Activated naive CD4-positive, alpha-beta T cell (primary cell): ENCODE measurements at regions not wholly inside any gene's neighbourhood (a gene's known extent, or its start where the extent isn't known, plus 50 kb on each side); places are given as distances from the start of the nearest gene placed in this dataset.
A peak's percentile ranks its signal among the peaks of the same experiment; 100 is the strongest.
"Not testable (repeated sequence)": the region's sequence is repeated elsewhere in the genome, so short reads cannot be mapped to it uniquely, and the experiment has no call there.

ENCODE experiments used
- DNase-seq, 4 experiments: peaks; one replicate each; lab custom pipeline; 2025; lab: John Stamatoyannopoulos, UW

GRCh38 chr11:3583476-3583875, 58.3 kb downstream of the ART5 start:
- DNase-seq = not testable (repeated sequence)

DNA sequence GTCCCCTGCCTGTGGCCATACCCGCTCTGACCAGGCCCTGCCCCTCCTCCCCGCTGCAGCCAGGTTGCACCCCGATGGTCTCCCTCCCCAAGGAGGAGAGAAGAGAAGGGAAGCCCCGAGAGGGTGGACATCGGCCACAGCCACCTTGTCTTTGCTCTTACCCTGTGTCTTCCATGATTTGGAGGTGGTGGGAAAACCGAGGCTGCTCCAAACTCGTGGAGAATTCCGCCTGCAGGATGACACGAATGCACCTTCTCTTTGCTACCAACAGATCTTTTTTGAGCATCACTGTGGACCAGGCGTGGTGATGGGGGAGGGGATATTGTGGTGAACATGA, 60.4 kb downstream of the ART5 start:
- DNase-seq = not testable (repeated sequence)

DNA sequence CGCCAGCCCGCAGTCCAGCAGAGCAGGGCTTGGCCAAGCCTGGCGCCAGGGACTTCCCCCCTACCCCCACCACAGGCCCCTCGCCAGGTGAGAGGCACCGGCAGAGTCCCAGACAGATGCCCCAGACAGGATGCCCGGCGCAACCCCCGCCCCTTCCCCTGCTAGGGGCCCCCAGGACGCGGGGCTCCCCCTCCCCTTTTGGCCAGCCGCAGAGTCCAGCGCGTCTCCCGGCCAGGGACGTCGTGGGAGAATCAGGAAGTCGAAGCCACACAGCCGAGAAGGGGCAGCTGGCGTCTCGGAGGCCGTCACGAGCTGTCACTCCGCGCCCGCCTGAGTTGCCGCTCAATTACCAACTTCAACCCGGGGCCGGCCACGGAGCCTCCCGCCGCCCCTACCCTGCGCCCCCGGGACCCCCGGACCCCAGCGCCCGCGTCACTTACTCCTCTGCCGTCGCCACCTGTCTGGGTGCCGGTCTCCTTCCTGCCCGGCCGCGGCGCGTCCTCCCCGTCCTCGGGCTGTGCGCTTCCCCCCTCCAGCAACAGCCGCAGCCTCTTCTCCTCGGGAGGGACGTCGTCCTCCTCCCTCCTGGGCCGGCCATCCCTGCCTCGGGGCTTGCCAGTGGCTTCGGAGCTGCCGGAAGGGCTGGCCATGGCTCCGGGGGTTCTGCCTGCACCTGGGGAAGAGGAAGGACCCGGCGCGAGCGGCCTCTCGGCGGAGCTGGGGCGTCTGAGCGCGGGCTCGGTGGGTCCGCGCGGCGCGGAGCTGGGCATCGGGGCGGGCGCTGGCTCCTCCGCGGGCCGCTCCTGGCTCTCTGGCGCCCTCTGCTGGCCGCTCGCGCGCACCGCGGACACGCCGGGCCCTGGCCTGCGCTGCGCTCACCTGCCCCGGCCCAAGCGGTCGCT, 61.1 kb downstream of the ART5 start:
- DNase-seq = peak; percentile 30 to 59 (median 46)

DNA sequence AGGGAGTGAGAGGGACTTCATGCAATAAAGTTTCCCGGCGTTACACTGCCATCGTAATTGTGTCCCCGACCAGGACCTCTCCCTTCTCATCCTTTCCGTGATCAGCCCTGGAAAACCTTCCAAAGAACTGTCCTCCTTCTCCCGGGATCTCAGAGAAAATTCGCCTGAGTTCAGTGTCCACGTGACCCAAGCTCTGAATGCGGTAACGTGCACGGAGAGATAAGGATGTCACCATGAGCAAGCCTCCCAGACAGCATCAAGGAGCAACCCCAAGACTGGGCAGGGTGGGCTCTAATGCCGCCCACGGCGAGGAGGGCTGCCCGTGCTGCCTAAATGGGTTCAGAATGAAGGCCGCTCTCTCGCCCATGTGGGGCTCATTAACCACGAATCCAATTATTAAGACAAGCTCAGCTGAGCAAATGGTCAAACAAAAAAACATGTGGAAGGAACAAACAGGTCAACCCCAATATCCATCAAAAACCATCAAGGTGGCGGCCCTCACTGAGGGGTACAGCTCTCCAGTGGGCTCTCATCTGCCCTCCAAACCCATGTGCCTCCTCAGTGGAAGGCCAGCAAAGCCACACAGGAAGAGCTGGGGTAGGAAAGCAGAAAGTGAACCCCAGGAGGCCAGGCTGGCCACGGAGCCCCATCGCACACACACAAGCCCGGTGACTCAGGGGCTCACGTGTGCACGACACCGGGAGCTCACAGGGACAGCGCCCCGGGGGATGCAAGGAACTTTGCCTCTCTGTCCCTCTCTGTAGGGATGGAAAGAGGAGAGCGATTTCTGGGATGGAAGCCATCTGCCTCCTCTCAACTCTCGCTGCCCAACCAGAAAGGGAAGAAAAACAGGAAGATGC, 62.0 kb downstream of the ART5 start:
- DNase-seq = not testable (repeated sequence)

DNA sequence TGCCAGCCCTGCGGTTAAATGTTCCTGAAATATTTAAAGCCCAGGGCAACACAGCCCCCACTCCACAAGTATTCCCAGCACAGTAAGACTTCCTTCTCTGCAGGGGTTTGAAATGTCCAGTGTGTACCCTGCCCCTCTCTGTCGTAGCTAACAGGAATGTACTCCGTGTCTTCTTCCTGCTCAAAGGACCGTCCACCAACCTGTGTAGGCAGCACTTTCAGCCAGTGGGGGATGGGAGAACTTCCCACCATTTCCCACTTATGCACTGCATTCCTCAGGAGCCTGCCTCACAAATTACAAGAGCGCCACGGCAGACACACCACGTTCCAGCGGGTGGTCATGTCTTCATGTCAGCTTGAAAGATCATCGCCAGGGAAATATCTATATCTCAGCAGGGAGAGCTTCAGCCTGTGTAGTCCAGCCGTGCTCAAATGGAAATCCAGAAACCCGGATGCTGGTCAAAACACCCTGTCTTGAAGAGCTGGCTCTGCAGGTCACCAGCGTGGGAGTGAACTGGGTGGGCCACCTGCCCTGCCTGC, 65.7 kb downstream of the ART5 start:
- DNase-seq = not testable (repeated sequence)

DNA sequence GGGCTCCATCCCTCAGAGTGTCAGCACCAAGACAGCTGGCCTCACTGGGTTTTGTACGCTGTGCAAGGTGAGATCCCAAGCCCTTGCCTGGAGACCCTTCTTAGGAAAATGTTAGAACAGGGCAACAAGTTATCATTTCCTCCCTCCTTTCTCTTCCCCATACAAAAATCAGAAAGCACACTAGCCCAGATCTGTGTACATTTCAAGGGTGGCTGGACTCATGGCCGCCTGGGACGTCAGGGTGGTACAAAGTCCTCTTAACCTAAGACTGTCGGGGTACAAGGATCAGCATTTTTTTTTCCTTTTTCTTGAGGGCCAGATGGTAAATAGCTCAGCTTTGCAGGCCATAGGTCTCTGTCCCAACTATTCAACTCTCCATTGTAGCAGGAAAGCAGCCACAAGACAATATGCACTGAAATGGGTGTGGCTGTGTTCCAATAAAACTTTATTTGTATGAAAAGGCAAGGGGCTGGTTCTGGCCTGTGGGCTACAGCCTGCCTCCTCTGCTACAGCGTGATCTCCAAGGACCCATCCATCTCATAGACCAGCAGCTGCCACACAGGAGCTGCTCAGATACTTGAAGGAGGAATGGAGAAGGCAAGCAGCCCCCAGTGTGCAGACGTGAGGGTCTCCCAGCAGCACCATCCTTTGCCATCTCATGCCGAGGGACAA, 68.7 kb downstream of the ART5 start:
- DNase-seq = not testable (repeated sequence)

GRCh38 chr11:3571752-3572151, 70.0 kb downstream of the ART5 start:
- not testable (repeated sequence) for DNase-seq

DNA sequence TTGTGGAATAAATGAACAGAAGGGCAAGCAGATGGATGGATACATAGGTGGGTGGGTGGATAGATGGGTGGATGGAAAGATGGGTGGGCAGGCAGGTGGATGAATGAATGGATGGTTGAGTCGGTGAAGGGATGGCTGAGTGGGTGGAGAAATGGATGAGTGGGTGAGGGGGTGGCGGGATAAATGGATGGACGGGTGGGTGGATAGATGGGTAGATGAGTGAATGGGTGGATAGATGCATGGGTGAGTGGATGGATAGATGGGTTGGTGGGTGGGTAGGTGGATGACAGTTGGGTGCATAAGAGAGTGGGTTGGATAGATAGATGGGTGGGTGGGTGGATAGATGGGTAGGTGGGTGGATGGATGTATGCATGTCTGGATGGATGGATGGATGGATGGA, 76.0 kb downstream of the ART5 start:
- not testable (repeated sequence) for DNase-seq

GRCh38 chr11:3564383-3564782, 77.4 kb downstream of the ART5 start:
- DNase-seq = not testable (repeated sequence)

DNA sequence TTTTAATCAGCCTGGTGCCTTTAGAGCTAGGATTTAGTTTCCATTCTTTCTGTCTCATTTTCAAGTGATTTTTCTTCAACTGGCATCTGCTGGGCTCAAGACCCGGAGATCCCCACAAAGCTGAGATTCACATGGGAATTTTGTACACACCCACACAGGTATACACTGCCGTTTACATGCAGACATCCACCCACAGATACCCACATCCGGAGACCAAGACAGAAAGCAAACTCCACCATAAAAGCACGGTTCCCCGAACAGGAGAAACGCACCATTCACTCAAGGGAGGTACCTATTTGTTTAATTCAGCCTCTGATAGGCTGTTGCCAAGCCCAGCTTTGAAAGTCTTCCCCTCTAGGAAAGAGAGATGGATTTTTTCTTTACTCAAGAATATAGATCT, 87.2 kb downstream of the ART5 start:
- DNase-seq = not testable (repeated sequence)

DNA sequence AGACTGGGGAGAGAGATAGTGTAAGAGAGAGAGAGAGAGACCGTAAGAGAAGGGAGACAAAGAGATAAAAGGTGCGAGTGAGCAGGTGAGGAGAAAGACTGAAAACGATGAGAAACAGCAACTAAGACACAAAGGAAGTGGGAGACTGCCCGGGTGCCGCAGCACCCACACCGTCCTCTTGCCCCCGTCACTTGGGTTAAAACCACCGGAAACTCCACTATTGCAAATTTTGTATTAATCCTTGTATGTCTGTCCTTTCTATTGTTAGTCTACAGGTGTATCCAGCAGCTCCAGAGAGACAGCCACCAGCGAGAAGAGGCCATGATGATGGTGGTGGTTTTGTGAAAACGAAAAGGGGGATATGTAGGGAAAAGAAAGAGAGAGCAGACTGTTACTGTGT, 96.8 kb downstream of the ART5 start:
- DNase-seq = not testable (repeated sequence)

GRCh38 chr11:3538220-3538619, 103.6 kb downstream of the ART5 start:
- not testable (repeated sequence) for DNase-seq

DNA sequence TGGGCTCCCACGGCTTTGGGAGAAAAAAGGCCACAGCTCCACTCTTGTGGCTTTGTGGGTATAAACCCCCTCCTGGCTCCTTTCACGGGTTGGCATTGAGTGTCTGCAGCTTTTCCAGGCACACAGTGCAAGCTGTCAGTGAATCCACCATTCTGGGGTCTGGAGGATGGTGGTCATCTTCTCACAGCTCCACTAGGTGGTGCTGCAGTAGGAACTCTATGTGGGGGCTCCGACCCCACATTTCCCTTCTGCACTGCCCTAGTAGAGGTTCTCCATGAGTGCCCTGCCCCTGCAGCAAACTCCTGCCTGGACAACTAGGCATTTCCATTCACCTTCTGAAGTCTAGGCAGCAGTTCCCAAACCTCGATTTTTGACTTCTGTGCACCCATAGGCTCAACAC, 104.5 kb downstream of the ART5 start:
- DNase-seq = not testable (repeated sequence)

GRCh38 chr11:3532958-3533357, 108.8 kb downstream of the ART5 start:
- DNase-seq = not testable (repeated sequence)

GRCh38 chr11:3531280-3531679, 110.5 kb downstream of the ART5 start:
- not testable (repeated sequence) for DNase-seq

DNA sequence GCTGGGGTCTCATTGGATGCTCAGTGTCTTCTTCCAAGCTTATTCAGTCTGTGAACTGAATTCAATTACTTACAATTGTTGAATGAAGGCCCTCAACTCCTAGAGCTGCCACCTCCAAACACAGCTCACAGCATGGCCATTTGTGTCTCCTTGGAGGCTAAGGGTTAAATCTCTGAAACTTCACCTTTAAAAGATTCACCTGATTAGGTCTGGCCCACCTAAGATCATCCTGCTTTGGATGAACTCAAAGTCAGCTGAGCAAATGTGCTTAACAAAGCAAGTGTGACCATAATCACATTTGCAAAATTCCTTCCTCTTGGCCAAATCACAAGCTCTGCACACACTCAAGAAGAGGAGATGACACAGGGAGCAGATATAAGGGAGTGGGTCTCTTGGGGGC, 118.2 kb downstream of the ART5 start:
- not testable (repeated sequence) for DNase-seq

DNA sequence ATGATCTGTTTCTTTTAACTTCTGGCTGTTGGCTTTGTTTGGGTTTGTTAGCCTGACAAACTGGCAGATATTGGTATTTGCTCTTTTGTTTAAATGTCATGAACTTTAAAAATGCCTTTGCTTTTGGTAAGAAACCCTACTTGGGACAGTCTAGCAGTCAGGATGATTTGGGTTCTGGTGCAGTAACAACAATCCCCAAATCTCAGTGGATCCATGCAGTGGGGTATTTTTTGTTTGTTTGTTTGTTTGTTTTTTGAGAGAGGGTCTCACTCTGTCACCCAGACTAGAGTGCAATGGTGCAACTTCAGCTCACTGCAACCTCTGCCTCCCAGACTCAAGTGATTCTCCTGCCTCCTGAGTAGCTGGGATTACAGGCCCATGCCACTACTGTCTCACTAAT, 120.9 kb downstream of the ART5 start:
- DNase-seq = not testable (repeated sequence)

- not testable (repeated sequence) for DNase-seq
Measured at GRCh38 chr11:3519841-3520240, 122.0 kb downstream of the ART5 start.

- DNase-seq = not testable (repeated sequence)
Measured at GRCh38 chr11:3516934-3517567, 124.7 kb downstream of the ART5 start.

DNA sequence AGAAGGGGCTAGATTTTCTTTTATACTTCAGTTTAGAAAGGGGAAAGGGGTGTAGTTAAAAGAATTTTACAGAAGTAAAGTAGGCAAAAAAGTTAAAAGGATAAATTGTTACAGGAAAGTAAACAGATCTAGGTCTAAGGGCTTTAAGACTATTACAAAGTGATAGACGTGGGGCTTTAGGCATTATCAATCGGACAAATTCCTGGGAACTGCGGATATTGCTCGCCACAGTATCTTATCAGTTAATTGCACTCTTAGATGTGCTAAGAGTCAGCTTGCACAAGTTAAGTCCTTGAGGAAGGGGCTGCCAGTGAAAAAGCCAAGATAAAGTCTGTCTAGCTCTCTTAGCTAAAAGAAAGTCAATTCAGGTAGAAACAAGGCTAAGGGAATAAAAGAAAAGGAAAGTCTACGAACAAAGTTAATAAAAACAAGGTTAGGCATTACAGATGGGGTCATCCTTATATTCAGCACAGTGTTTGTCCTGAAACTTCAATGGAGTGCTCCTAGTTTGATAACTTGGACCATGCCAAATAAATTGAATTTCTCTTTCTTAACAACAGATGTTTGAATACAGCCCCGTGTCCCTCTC, 125.4 kb downstream of the ART5 start:
- DNase-seq = not testable (repeated sequence)
